H1 (cell line): ENCODE measurements at regions not wholly inside any gene's neighbourhood (a gene's known extent, or its start where the extent isn't known, plus 50 kb on each side); places are given as distances from the start of the nearest gene placed in this dataset.

ENCODE experiments used
- ASH2L ChIP-seq: fragments of 200-600, 300-600 bp; sonication (generic); IDR thresholded peaks from one replicate; pipeline ENCODE4 v1.7.1; 2017; ENCODE audit warnings: low read length
- BRCA1 ChIP-seq: IDR thresholded peaks from 2 replicates; pipeline ENCODE4 v1.6.1; 2012; ENCODE audit warnings: low read depth, low read length, improper control_type of control experiment
- CTCF ChIP-seq, 3 experiments: IDR thresholded peaks; 1 replicate in 2 of 3; 2 replicates in 1 of 3; pipeline versions ENCODE4 v1.5.1 to v1.6.1; 2011; ENCODE audit warnings: low read length in 3 of 3, mild to moderate bottlenecking in 3 of 3, inconsistent platforms in 2 of 3, low read depth in 1 of 3, moderate library complexity in 1 of 3; ENCODE audit not compliant: insufficient read depth in 1 of 3; ENCODE audit errors: control extremely low read depth in 1 of 3
- GTF2F1 ChIP-seq: IDR thresholded peaks from 2 replicates; pipeline ENCODE4 v1.6.1; 2012; ENCODE audit warnings: low read depth, low read length, improper control_type of control experiment, borderline replicate concordance
- POLR2A ChIP-seq, 2 experiments: IDR thresholded peaks; 1 replicate in 1 of 2; 2 replicates in 1 of 2; pipeline ENCODE4 v1.6.1; 2011; ENCODE audit warnings: low read depth in 2 of 2, low read length in 2 of 2, mild to moderate bottlenecking in 2 of 2; ENCODE audit errors: control extremely low read depth in 1 of 2
- POLR2AphosphoS5 ChIP-seq: IDR thresholded peaks from 2 replicates; pipeline ENCODE4 v1.6.1; 2011; ENCODE audit warnings: low read depth, low read length

- TF ChIP-seq ASH2L (no peak), POLR2AphosphoS5 (no peak), BRCA1 (no peak), CTCF (IDR thresholded peaks at IDR 0.05; ENCODE audit: control extremely low read depth in 1 of 3, insufficient read depth in 1 of 3, low read depth in 1 of 3, low read length in 3 of 3) (no peak), GTF2F1 (no peak), POLR2A (IDR thresholded peaks at IDR 0.05; ENCODE audit: control extremely low read depth in 1 of 2, low read depth in 2 of 2, low read length in 2 of 2) (no peak)
Observed at GRCh38 chr5:39475881-39476842, 51.4 kb upstream of the DAB2 start.
